VCaP (cell line): ENCODE measurements at regions not wholly inside any gene's neighbourhood (a gene's known extent, or its start where the extent isn't known, plus 50 kb on each side); places are given as distances from the start of the nearest gene placed in this dataset.

Experiments
- H3K27ac ChIP-seq: fragments of 450-650 bp; 2 replicates; pipeline ENCODE4 v1.5.1; 2017
- CTCF ChIP-seq: fragments of 450-650 bp; conservative IDR thresholded peaks from 2 replicates; pipeline ENCODE4 v1.5.1; 2017; ENCODE audit warnings: mild to moderate bottlenecking, moderate library complexity

- no peak overlapping the region for H3K27ac ChIP-seq
- peak; percentile 79 for TF ChIP-seq CTCF
These were observed 143.0 kb upstream of the DDHD1 start for GRCh38 chr14:53295985-53296582.

- no peak for TF ChIP-seq CTCF
- no peak overlapping the region for H3K27ac ChIP-seq
These were observed 142.2 kb upstream of the DDHD1 start for GRCh38 chr14:53295372-53295771.

GRCh38 chr14:53286301-53286700, 133.2 kb upstream of the DDHD1 start:
- no peak for TF ChIP-seq CTCF
- H3K27ac ChIP-seq = no peak overlapping the region

- no peak overlapping the region for H3K27ac ChIP-seq
- peak; percentile 23; the same call in 1 of the 2 replicates for TF ChIP-seq CTCF
These were observed 132.7 kb upstream of the DDHD1 start for GRCh38 chr14:53285821-53286220.

GRCh38 chr14:53285064-53285463, 131.9 kb upstream of the DDHD1 start:
- TF ChIP-seq CTCF = no peak
- no peak overlapping the region for H3K27ac ChIP-seq

GRCh38 chr14:53278602-53279506, 125.7 kb upstream of the DDHD1 start:
- no peak overlapping the region for H3K27ac ChIP-seq
- TF ChIP-seq CTCF = no peak

- no peak for TF ChIP-seq CTCF
- no peak overlapping the region for H3K27ac ChIP-seq
These were observed 120.5 kb upstream of the DDHD1 start for GRCh38 chr14:53273671-53274072.
